ENCODE measurements at regions not wholly inside any gene's neighbourhood (a gene's known extent, or its start where the extent isn't known, plus 50 kb on each side); places are given as distances from the start of the nearest gene placed in this dataset.

DNA sequence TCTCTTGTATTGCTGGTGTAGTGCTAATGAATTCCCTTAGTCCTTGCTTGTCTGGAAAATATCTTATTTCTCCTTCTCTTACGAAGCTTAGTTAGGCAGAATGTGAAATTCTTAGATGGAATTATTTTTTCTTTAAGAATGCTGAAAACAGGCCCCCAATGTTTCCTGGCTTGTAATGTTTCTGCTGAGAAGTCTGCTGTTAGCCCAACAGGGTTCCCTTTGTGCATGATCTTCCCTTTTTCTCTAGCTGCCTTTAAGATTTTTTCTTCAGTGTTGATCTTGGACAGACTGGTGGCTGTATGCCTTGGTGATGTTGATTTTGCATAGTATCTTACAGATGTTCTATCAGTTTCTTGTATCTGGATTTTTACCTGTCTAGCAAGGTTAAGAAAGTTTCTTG, 191.3 kb upstream of the DMRTA1 start:
- TF ChIP-seq, protein P1, sequence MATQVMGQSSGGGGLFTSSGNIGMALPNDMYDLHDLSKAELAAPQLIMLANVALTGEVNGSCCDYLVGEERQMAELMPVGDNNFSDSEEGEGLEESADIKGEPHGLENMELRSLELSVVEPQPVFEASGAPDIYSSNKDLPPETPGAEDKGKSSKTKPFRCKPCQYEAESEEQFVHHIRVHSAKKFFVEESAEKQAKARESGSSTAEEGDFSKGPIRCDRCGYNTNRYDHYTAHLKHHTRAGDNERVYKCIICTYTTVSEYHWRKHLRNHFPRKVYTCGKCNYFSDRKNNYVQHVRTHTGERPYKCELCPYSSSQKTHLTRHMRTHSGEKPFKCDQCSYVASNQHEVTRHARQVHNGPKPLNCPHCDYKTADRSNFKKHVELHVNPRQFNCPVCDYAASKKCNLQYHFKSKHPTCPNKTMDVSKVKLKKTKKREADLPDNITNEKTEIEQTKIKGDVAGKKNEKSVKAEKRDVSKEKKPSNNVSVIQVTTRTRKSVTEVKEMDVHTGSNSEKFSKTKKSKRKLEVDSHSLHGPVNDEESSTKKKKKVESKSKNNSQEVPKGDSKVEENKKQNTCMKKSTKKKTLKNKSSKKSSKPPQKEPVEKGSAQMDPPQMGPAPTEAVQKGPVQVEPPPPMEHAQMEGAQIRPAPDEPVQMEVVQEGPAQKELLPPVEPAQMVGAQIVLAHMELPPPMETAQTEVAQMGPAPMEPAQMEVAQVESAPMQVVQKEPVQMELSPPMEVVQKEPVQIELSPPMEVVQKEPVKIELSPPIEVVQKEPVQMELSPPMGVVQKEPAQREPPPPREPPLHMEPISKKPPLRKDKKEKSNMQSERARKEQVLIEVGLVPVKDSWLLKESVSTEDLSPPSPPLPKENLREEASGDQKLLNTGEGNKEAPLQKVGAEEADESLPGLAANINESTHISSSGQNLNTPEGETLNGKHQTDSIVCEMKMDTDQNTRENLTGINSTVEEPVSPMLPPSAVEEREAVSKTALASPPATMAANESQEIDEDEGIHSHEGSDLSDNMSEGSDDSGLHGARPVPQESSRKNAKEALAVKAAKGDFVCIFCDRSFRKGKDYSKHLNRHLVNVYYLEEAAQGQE (IDR thresholded peaks at IDR 0.05; ENCODE audit: insufficient read depth in 1 of 2, low read depth in 2 of 2, low read length in 2 of 2), result no peak
- no peak for TF ChIP-seq POLR2AphosphoS5 (IDR thresholded peaks at IDR 0.05; ENCODE audit: low read depth, low read length)
- no peak for TF ChIP-seq SIN3A (IDR thresholded peaks at IDR 0.05; ENCODE audit: borderline replicate concordance, insufficient read depth, low read length)
- TF ChIP-seq FOXP2 (optimal IDR thresholded peaks at IDR 0.05; ENCODE audit: borderline replicate concordance, extremely low read depth, extremely low read length, insufficient read depth), result no peak
- no peak for TF ChIP-seq TAF1 (IDR thresholded peaks at IDR 0.05; ENCODE audit: borderline replicate concordance, insufficient read depth, low read length)

DNA sequence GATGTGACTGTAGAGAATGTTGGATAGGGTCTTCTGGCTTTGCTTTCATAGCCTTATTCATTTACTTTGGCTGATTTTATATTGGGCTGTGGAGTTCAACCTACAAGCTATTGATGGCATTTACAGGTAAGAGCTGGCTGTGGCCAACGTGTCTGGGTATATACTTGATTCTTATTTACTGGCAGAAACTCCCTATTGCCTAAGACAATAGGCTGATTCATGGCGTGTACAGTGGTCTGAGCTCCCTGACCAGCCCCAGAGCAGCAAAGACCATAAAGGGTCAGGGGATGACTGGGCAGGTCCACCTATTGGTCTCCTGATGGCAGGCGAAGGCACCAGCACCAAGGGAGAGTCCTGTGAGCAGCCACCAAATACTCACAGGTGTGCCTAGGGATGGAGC, 190.2 kb upstream of the DMRTA1 start:
- TF ChIP-seq, protein P1 (IDR thresholded peaks at IDR 0.05; ENCODE audit: insufficient read depth in 1 of 2, low read depth in 2 of 2, low read length in 2 of 2), result no peak
- TF ChIP-seq SIN3A (IDR thresholded peaks at IDR 0.05; ENCODE audit: borderline replicate concordance, insufficient read depth, low read length), result no peak
- TF ChIP-seq FOXP2 (optimal IDR thresholded peaks at IDR 0.05; ENCODE audit: borderline replicate concordance, extremely low read depth, extremely low read length, insufficient read depth), result no peak
- TF ChIP-seq TAF1 (IDR thresholded peaks at IDR 0.05; ENCODE audit: borderline replicate concordance, insufficient read depth, low read length), result no peak
- no peak for TF ChIP-seq POLR2AphosphoS5 (IDR thresholded peaks at IDR 0.05; ENCODE audit: low read depth, low read length)

DNA sequence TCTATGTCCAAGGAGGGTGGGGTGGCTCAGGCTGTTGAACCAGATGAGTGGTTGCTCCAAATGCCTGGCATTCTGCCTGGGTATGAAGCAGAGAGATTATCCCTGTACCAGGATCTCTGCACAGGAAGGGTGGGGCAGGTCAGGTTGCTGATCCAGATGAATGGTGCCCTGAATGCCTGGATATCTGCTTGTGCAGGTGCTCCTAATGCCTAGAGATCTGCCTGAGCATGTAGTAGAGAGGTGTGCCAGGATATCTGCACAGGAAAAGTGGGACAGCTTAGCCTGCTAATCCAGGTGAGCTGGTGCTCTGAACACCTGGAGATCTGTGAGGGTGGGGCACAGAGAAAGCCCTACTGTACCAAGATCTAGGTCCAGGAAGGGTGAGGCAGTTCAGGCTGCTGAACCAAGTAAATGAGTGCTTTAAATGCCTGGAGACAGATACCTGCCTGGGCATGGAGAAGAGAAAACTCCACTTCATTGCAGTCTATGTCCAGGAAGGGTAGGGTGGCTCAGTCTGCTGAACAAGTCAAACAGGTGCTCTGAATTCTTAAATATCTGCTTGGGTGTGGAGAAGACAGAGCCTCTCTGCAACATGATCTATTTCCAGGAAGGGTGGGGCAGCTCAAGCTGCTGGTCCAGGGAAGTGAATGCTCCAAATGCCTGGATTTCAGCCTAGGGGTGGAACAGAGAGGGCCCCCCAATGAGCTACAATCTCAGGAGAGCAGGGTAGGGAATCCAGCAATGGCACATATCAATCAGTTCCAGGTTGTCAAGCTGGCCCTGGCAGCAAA, 189.4 kb upstream of the DMRTA1 start:
- no peak for TF ChIP-seq TAF1 (IDR thresholded peaks at IDR 0.05; ENCODE audit: borderline replicate concordance, insufficient read depth, low read length)
- TF ChIP-seq, protein P1 (IDR thresholded peaks at IDR 0.05; ENCODE audit: insufficient read depth in 1 of 2, low read depth in 2 of 2, low read length in 2 of 2), result no peak
- TF ChIP-seq SIN3A (IDR thresholded peaks at IDR 0.05; ENCODE audit: borderline replicate concordance, insufficient read depth, low read length), result no peak
- no peak for TF ChIP-seq FOXP2 (optimal IDR thresholded peaks at IDR 0.05; ENCODE audit: borderline replicate concordance, extremely low read depth, extremely low read length, insufficient read depth)
- no peak for TF ChIP-seq POLR2AphosphoS5 (IDR thresholded peaks at IDR 0.05; ENCODE audit: low read depth, low read length)

DNA sequence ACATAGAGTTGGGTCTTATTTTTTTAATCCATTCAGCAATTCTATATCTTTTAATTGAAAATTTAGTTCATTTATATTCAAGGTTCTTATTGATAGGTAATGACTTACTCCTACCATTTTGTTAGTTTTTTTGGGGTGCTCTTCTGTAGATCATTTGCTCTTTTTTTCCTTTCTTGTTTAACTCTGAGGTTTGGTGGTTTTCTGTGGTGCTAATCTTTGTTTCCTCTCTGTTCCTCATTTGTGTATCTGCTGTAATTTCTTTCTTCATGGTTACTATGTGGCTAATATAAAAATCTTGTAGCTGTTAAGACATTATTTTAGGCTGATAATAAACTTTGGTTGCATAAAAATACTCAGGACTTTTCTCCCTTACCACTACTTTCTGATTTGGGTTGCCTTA, 181.6 kb upstream of the DMRTA1 start:
- no peak for TF ChIP-seq TAF1 (IDR thresholded peaks at IDR 0.05; ENCODE audit: borderline replicate concordance, insufficient read depth, low read length)
- TF ChIP-seq, protein P1 (IDR thresholded peaks at IDR 0.05; ENCODE audit: insufficient read depth in 1 of 2, low read depth in 2 of 2, low read length in 2 of 2), result no peak
- TF ChIP-seq POLR2AphosphoS5 (IDR thresholded peaks at IDR 0.05; ENCODE audit: low read depth, low read length), result no peak
- no peak for TF ChIP-seq FOXP2 (optimal IDR thresholded peaks at IDR 0.05; ENCODE audit: borderline replicate concordance, extremely low read depth, extremely low read length, insufficient read depth)
- no peak for TF ChIP-seq SIN3A (IDR thresholded peaks at IDR 0.05; ENCODE audit: borderline replicate concordance, insufficient read depth, low read length)

Data from PFSK-1 (cell line).